ENCODE measurements at regions not wholly inside any gene's neighbourhood (a gene's known extent, or its start where the extent isn't known, plus 50 kb on each side); places are given as distances from the start of the nearest gene placed in this dataset.

DNA sequence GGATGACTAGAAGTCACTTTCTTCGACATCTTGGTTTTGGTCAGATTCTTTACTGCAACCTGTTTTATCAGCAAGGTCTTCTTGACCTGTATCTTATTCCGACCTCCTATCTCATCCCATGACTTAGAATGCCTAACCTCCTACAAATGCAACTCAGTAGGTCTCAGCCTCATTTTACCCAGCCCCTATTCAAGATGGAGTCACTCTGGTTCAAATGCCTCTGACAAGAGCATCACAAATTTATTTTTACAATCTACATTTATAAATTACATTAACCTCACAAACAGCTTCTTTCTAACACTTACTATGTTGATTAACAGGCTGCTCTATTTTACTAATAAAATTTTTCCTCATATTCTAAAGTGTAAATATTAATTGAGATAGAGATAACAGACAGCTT is 867.0 kb upstream of the CNTN5 start:
- Histone ChIP-seq H3K23ac (ENCODE audit: low read depth, low read length) (no peak overlapping the region), H2AK5ac (ENCODE audit: low read depth, low read length) (no peak overlapping the region), H2BK5ac (ENCODE audit: low read depth, low read length, poor library complexity, severe bottlenecking) (no peak overlapping the region), H3K18ac (ENCODE audit: low read depth, low read length) (no peak overlapping the region), H4K5ac (ENCODE audit: low read depth, low read length) (no peak overlapping the region), H3K14ac (replicated peaks; ENCODE audit: low read depth, low read length) (no peak overlapping the region), H2BK20ac (ENCODE audit: low read depth, low read length) (no peak overlapping the region), H3K4me3 (ENCODE audit: insufficient read depth, low read depth, low read length) (no peak overlapping the region), H3K79me1 (ENCODE audit: low read depth in 1 of 2, low read length in 2 of 2) (no peaks in the 10 kb centered on the region), H3K36me3 (ENCODE audit: control insufficient read depth, insufficient read depth, low read length) (no peaks in the 10 kb centered on the region), H4K8ac (ENCODE audit: low read depth in 2 of 2, low read length in 2 of 2) (no peak overlapping the region), H3K27me3 (ENCODE audit: control insufficient read depth, insufficient read depth, low read length) (no peaks in the 10 kb centered on the region), H2AFZ (replicated peaks; ENCODE audit: low read length, poor library complexity) (no peak overlapping the region), H2AK9ac (replicated peaks; ENCODE audit: low read depth, low read length, poor library complexity) (no peak overlapping the region), H3K9me1 (ENCODE audit: insufficient read depth, low read length) (no peaks in the 10 kb centered on the region), H4K91ac (ENCODE audit: insufficient read depth, low read depth, low read length) (no peak overlapping the region), H3K4me2 (ENCODE audit: low read depth, low read length) (no peak overlapping the region), H2BK15ac (ENCODE audit: low read depth, low read length) (no peak overlapping the region), H3K4ac (ENCODE audit: low read depth, low read length) (no peak overlapping the region), H3K9ac (ENCODE audit: low read depth, low read length) (no peak overlapping the region), H3K27ac (ENCODE audit: insufficient read depth, low read length) (no peak overlapping the region), H3K9me3 (ENCODE audit: control insufficient read depth, insufficient read depth, low read length) (peaks cover 7% of the 10 kb centered on the region), H4K20me1 (ENCODE audit: insufficient read depth, low read length) (no peaks in the 10 kb centered on the region), H3K4me1 (ENCODE audit: control insufficient read depth, insufficient read depth, low read length) (no peaks in the 10 kb centered on the region), H3K56ac (ENCODE audit: extremely low read depth, insufficient read depth, low read length) (no peak overlapping the region), H2BK120ac (ENCODE audit: low read depth, low read length) (no peak overlapping the region)
- intact Hi-C loops (cut with micrococcal nuclease), result no loop called here
- BruUV-seq (replicated peaks), result no TSS peak
- ATAC-seq (ENCODE audit: low read depth) (no peak), DNase-seq (no peak)
- ChIA-PET POLR2A (ENCODE audit: unreplicated experiment) (no interaction called here), CTCF (no interaction called here)
- WGBS, 2 experiments (ENCODE audit: extremely low coverage in 2 of 2, insufficient read length in 1 of 2), result 13% methylated on average over 1 of the region's 2 CpGs; no CpG with 5 or more reads in 1 of the 2 experiments
- in situ Hi-C loops (cut with MboI; ENCODE audit: low sequenced_read_pairs), result no loop called here
- dilution Hi-C loops (cut with HindIII; ENCODE audit: low sequenced_read_pairs, unreplicated experiment), result no loop called here
- TF ChIP-seq RAD21 (IDR thresholded peaks at IDR 0.05; ENCODE audit: low read length) (no peak), FOS (IDR thresholded peaks at IDR 0.05; ENCODE audit: low read depth, low read length) (no peak), POLR2A (IDR thresholded peaks at IDR 0.05; ENCODE audit: low read depth, low read length) (no peak), RCOR1 (IDR thresholded peaks at IDR 0.05; ENCODE audit: insufficient replicate concordance, low read length) (no peak), SMC3 (IDR thresholded peaks at IDR 0.05; ENCODE audit: low read depth, low read length) (no peak), RFX5 (IDR thresholded peaks at IDR 0.05; ENCODE audit: low read depth, low read length) (no peak), CHD1 (IDR thresholded peaks at IDR 0.05; ENCODE audit: low read depth, low read length) (no peak), MAZ (IDR thresholded peaks at IDR 0.05; ENCODE audit: borderline replicate concordance, low read depth, low read length) (no peak), USF2 (IDR thresholded peaks at IDR 0.05; ENCODE audit: low read depth, low read length) (no peak), ELK1 (IDR thresholded peaks at IDR 0.05; ENCODE audit: borderline replicate concordance, low read depth, low read length) (no peak), CEBPB (IDR thresholded peaks at IDR 0.05; ENCODE audit: low read depth, low read length) (no peak), NFE2L2 (IDR thresholded peaks at IDR 0.05; ENCODE audit: low read depth, low read length) (no peak), MXI1 (IDR thresholded peaks at IDR 0.05; ENCODE audit: borderline replicate concordance, low read depth, low read length) (no peak), MAFK (IDR thresholded peaks at IDR 0.05; ENCODE audit: low read depth, low read length) (no peak), BHLHE40 (IDR thresholded peaks at IDR 0.05; ENCODE audit: low read depth, low read length) (no peak)
- TF ChIP-seq, protein P1, sequence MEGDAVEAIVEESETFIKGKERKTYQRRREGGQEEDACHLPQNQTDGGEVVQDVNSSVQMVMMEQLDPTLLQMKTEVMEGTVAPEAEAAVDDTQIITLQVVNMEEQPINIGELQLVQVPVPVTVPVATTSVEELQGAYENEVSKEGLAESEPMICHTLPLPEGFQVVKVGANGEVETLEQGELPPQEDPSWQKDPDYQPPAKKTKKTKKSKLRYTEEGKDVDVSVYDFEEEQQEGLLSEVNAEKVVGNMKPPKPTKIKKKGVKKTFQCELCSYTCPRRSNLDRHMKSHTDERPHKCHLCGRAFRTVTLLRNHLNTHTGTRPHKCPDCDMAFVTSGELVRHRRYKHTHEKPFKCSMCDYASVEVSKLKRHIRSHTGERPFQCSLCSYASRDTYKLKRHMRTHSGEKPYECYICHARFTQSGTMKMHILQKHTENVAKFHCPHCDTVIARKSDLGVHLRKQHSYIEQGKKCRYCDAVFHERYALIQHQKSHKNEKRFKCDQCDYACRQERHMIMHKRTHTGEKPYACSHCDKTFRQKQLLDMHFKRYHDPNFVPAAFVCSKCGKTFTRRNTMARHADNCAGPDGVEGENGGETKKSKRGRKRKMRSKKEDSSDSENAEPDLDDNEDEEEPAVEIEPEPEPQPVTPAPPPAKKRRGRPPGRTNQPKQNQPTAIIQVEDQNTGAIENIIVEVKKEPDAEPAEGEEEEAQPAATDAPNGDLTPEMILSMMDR (conservative IDR thresholded peaks at IDR 0.05; ENCODE audit: low read depth, low read length), result no peak

Measured in IMR-90 (cell line).